WTC11 (cell line): ENCODE measurements at regions not wholly inside any gene's neighbourhood (a gene's known extent, or its start where the extent isn't known, plus 50 kb on each side); places are given as distances from the start of the nearest gene placed in this dataset.

Source experiments
- CBFB ChIP-seq: sonication (generic); formaldehyde crosslinking; IDR thresholded peaks from 2 replicates; pipeline ENCODE4 v1.8.1; 2022; ENCODE audit warnings: mild to moderate bottlenecking, low read depth, missing genetic modification reagents
- TP53 ChIP-seq: sonication (generic); formaldehyde crosslinking; IDR thresholded peaks from 2 replicates; pipeline ENCODE4 v1.8.1; 2023; ENCODE audit warnings: mild to moderate bottlenecking, missing genetic modification reagents
- TF ChIP-seq, protein P1 (sequence below): fragments of 200-600 bp; IDR thresholded peaks from 2 replicates; pipeline ENCODE4 v1.8.0; 2022; ENCODE audit warnings: antibody characterized with exemption

GRCh38 chr5:101653996-101654395 is 642.1 kb downstream of the SLCO4C1 start:
- TF ChIP-seq, protein P1, sequence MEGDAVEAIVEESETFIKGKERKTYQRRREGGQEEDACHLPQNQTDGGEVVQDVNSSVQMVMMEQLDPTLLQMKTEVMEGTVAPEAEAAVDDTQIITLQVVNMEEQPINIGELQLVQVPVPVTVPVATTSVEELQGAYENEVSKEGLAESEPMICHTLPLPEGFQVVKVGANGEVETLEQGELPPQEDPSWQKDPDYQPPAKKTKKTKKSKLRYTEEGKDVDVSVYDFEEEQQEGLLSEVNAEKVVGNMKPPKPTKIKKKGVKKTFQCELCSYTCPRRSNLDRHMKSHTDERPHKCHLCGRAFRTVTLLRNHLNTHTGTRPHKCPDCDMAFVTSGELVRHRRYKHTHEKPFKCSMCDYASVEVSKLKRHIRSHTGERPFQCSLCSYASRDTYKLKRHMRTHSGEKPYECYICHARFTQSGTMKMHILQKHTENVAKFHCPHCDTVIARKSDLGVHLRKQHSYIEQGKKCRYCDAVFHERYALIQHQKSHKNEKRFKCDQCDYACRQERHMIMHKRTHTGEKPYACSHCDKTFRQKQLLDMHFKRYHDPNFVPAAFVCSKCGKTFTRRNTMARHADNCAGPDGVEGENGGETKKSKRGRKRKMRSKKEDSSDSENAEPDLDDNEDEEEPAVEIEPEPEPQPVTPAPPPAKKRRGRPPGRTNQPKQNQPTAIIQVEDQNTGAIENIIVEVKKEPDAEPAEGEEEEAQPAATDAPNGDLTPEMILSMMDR, result no peak
- TF ChIP-seq TP53 (CRISPR knock-in tag) (no peak), CBFB (CRISPR knock-in tag) (no peak)
